ENCODE measurements at regions not wholly inside any gene's neighbourhood (a gene's known extent, or its start where the extent isn't known, plus 50 kb on each side); places are given as distances from the start of the nearest gene placed in this dataset.

GRCh38 chr13:87005511-87005910 lies 665.7 kb upstream of the SLITRK5 start:
- H2BK20ac ChIP-seq (ENCODE audit: low read depth, low read length, poor library complexity, severe bottlenecking): no peak overlapping the region
- H3K18ac ChIP-seq (ENCODE audit: insufficient read length, low read depth, low read length): no peak overlapping the region
- no peaks in the 10 kb centered on the region for H3K79me2 ChIP-seq (ENCODE audit: insufficient read depth, low read length)
- H4K20me1 ChIP-seq (ENCODE audit: control insufficient read depth, insufficient read depth, insufficient read length): no peaks in the 10 kb centered on the region
- no peak overlapping the region for H4K5ac ChIP-seq (ENCODE audit: insufficient read length, low read depth, low read length)
- H4K91ac ChIP-seq (ENCODE audit: insufficient read length, low read depth, low read length): no peak overlapping the region
- no peaks in the 10 kb centered on the region for H3K27me3 Mint-ChIP-seq (ENCODE audit: low read depth)
- no peaks in the 10 kb centered on the region for H3K27me3 ChIP-seq (ENCODE audit: insufficient read depth, low read length)
- no peaks in the 10 kb centered on the region for H3K9me3 ChIP-seq (ENCODE audit: control insufficient read depth, low read depth, low read length)
- H2AFZ ChIP-seq (ENCODE audit: low read length): no peak overlapping the region
- no peak overlapping the region for H2BK12ac ChIP-seq (ENCODE audit: insufficient read length, low read depth, low read length)
- H3K27ac ChIP-seq (ENCODE audit: insufficient read length, low read depth, low read length): no peak overlapping the region
- H3K56ac ChIP-seq (ENCODE audit: insufficient read length, low read depth, low read length): no peak overlapping the region
- H3K4me3 Mint-ChIP-seq: no peak overlapping the region
- peaks cover 9 to 14% of the 10 kb centered on the region in 2 experiments for H3K9me3 Mint-ChIP-seq
- H3K14ac ChIP-seq (ENCODE audit: insufficient read depth, low read length): no peak overlapping the region
- H3T11ph ChIP-seq (ENCODE audit: low read length): no peak overlapping the region
- TF ChIP-seq, protein P1, sequence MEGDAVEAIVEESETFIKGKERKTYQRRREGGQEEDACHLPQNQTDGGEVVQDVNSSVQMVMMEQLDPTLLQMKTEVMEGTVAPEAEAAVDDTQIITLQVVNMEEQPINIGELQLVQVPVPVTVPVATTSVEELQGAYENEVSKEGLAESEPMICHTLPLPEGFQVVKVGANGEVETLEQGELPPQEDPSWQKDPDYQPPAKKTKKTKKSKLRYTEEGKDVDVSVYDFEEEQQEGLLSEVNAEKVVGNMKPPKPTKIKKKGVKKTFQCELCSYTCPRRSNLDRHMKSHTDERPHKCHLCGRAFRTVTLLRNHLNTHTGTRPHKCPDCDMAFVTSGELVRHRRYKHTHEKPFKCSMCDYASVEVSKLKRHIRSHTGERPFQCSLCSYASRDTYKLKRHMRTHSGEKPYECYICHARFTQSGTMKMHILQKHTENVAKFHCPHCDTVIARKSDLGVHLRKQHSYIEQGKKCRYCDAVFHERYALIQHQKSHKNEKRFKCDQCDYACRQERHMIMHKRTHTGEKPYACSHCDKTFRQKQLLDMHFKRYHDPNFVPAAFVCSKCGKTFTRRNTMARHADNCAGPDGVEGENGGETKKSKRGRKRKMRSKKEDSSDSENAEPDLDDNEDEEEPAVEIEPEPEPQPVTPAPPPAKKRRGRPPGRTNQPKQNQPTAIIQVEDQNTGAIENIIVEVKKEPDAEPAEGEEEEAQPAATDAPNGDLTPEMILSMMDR (conservative IDR thresholded peaks at IDR 0.05): no peak
- no peak overlapping the region for H3K27ac Mint-ChIP-seq
- H3K23ac ChIP-seq (ENCODE audit: insufficient read length, low read depth, low read length): no peak overlapping the region
- H3K4me1 ChIP-seq (ENCODE audit: insufficient read depth, low read length): no peaks in the 10 kb centered on the region
- no peaks in the 10 kb centered on the region for H3K4me1 Mint-ChIP-seq
- no peak overlapping the region for H3K4ac ChIP-seq (ENCODE audit: low read depth, low read length)
- no peak for DNase-seq
- no peaks in the 10 kb centered on the region for H3K23me2 ChIP-seq (ENCODE audit: insufficient read length, low read depth, low read length, poor library complexity, severe bottlenecking)
- no peak overlapping the region for H2BK120ac ChIP-seq (ENCODE audit: low read depth, low read length, poor library complexity, severe bottlenecking)
- H2AK5ac ChIP-seq (ENCODE audit: insufficient read length, low read length): no peak overlapping the region
- H2BK15ac ChIP-seq (ENCODE audit: low read depth, low read length): no peak overlapping the region
- no peak overlapping the region for H2BK5ac ChIP-seq (ENCODE audit: insufficient read length, low read length)
- peaks cover 10 to 13% (median 12%) of the 10 kb centered on the region in 3 experiments; a peak in 6 of 7 replicates for H3K36me3 Mint-ChIP-seq (ENCODE audit: insufficient read depth in 1 of 3, low read depth in 3 of 3)
- H3K79me1 ChIP-seq (ENCODE audit: insufficient read depth, low read depth, low read length, poor library complexity, severe bottlenecking): no peaks in the 10 kb centered on the region
- no peak overlapping the region for H3K9ac ChIP-seq (ENCODE audit: extremely low read depth, insufficient read length, low read length)
- H3K4me2 ChIP-seq (ENCODE audit: insufficient read depth, insufficient read length, low read length): no peak overlapping the region
- no CpG with 5 or more reads among the region's 2 CpGs for WGBS (ENCODE audit: extremely low coverage, insufficient read length, low lambda C conversion rate)
- H4K8ac ChIP-seq (replicated peaks; ENCODE audit: insufficient read length, low read depth, low read length): no peak overlapping the region

All from H9 (cell line).